ENCODE measurements at regions not wholly inside any gene's neighbourhood (a gene's known extent, or its start where the extent isn't known, plus 50 kb on each side); places are given as distances from the start of the nearest gene placed in this dataset.
"Not testable (repeated sequence)": the region's sequence is repeated elsewhere in the genome, so short reads cannot be mapped to it uniquely, and the experiment has no call there.

DNA sequence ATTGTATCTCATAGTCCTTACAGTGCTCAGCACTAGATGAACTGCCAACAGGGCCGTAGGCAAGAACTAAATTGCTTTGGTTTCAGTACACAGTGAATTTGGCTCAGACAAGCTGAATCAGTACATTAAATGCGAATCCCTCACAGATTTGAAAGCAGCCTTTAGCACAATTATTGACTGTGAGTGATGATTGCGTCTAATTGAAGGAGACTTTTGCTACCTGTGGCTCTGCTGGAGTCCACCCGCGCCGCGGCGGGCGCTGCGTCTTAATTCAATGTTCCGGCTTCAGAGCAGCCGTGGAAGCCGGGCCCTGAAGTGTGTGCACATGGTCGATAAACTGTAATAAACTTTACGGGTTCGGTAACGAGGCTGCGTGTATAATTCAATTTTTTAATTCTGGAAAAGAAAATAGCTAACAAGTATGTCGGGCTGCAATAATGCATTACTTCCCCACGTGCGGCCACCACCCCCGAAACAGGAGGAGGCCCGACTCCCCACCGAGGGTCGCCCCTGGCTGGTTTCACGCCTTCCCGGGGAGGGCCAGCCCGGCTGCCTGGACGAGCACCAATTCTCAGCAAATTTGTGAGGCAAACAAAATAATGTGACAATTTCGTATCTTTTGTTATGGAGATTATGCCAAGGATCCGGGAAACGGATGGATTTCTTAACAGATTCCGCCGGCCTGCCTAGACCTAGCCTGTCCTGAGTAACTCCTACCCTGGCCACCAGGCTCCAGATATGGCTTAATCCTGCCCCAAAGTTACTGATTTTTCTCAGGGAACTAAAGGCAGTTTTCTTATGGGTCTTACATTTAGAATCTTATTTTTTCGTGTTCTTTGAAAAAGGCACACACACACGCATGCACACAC is 269.4 kb upstream of the IRX1 start:
- Histone ChIP-seq H3K36me3 (ENCODE audit: control insufficient read depth in 3 of 3, insufficient read depth in 2 of 3, low read depth in 1 of 3, low read length in 3 of 3) (no peaks in the 10 kb centered on the region), H3K27me3 (ENCODE audit: control insufficient read depth in 3 of 3, insufficient read depth in 3 of 3, low read length in 3 of 3) (no peaks in the 10 kb centered on the region), H3K9me3 (ENCODE audit: control insufficient read depth in 2 of 2, insufficient read depth in 1 of 2, low read depth in 1 of 2, low read length in 1 of 2) (peaks cover 2 to 15% of the 10 kb centered on the region in 2 donors), H3K27ac (ENCODE audit: low read depth in 1 of 3, low read length in 2 of 3) (no peak overlapping the region), H3K4me1 (ENCODE audit: control insufficient read depth in 3 of 3, insufficient read depth in 2 of 3, low read depth in 1 of 3, low read length in 2 of 3) (no peaks in the 10 kb centered on the region), H3K4me3 (ENCODE audit: low read depth in 1 of 3, low read length in 3 of 3) (no peak overlapping the region)
- no peak for FAIRE-seq
- DNase-seq = no peak
- 74 to 83% (median 79%) methylated on average over 36 of the region's 36 CpGs for WGBS, 3 donors

DNA sequence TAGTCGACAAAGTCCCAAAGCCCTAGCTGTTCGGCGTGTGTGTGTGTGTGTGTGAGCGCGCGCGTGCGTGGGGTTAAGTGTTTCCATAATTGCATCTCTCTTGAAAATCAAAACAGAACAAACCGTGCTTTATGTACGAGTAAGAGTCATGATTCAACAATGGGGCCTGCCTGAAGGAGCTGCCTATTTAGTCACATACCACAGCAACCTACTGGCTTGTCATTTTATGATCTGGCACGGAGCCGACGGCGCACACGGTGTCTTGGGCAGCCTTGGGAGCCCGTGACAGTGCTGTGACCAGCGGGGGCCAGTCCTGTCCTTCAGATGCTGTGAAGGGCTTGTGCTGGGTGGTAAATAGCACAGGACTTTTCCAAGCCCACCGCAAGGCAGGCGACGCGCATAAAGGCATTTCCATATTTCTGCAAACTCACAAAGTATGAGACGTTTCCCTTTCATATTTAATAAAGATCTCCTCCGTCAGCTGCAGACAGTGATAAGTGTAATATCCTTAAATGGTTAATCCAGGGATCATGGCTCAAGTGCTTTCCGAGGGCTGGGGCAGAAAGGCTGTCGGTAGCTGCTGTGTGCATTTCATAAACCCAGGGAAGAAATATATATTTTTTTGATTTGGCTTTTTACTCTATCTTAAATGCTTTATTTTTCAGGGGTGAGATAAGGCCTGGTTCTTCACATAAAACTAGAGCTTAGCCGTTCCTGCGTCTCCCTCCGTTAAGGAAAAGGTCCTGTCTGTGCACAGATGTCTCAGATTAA is 270.2 kb upstream of the IRX1 start:
- Histone ChIP-seq H3K36me3 (ENCODE audit: control insufficient read depth in 3 of 3, insufficient read depth in 2 of 3, low read depth in 1 of 3, low read length in 3 of 3) (no peaks in the 10 kb centered on the region), H3K4me3 (ENCODE audit: low read depth in 1 of 3, low read length in 3 of 3) (no peak overlapping the region), H3K27ac (ENCODE audit: low read depth in 1 of 3, low read length in 2 of 3) (no peak overlapping the region), H3K27me3 (ENCODE audit: control insufficient read depth in 3 of 3, insufficient read depth in 3 of 3, low read length in 3 of 3) (no peaks in the 10 kb centered on the region), H3K9me3 (ENCODE audit: control insufficient read depth in 2 of 2, insufficient read depth in 1 of 2, low read depth in 1 of 2, low read length in 1 of 2) (peaks cover 2 to 15% of the 10 kb centered on the region in 2 donors), H3K4me1 (ENCODE audit: control insufficient read depth in 3 of 3, insufficient read depth in 2 of 3, low read depth in 1 of 3, low read length in 2 of 3) (no peaks in the 10 kb centered on the region)
- 64 to 74% (median 73%) methylated on average over 28 of the region's 28 CpGs for WGBS, 3 donors
- DNase-seq (peak in 1 of 2 donors; percentile 3), FAIRE-seq (no peak)

DNA sequence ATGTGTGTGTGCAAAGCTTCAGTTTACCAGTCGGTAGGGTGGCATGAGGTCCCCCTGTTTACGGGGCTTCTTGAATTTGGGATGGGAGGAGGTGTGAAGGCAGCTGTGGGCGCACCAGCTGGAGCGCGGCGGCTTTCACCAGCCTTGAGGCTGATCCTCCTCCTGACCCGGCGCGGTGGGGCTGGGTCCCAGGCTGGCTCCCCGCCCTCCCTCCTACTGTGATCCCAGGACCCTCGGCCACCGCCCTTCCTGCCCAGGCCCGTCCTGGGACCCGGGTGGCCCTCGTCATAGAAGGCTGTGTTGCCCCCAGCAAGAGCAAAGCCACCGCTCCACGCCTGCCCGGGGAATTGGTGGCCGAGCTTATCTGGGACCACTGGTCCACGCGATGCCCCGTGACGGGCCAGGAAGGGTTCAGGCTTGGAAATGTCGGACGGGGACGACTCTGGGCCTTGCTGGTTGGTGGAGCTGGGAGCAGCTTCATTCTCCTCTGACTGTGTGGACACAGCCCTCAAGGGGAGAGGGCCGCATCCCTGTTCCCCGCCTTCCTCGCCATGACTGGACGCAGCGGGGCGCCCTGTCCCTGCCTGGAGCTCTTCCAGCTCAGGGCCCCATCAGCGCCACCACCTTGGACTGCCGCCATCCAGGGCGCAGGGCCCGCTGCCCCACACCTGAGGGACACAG is 271.1 kb upstream of the IRX1 start:
- Histone ChIP-seq H3K27ac (ENCODE audit: low read depth in 1 of 3, low read length in 2 of 3) (no peak overlapping the region), H3K9me3 (ENCODE audit: control insufficient read depth in 2 of 2, insufficient read depth in 1 of 2, low read depth in 1 of 2, low read length in 1 of 2) (peaks cover 2 to 15% of the 10 kb centered on the region in 2 donors), H3K4me3 (ENCODE audit: low read depth in 1 of 3, low read length in 3 of 3) (no peak overlapping the region), H3K4me1 (ENCODE audit: control insufficient read depth in 3 of 3, insufficient read depth in 2 of 3, low read depth in 1 of 3, low read length in 2 of 3) (no peaks in the 10 kb centered on the region), H3K36me3 (ENCODE audit: control insufficient read depth in 3 of 3, insufficient read depth in 2 of 3, low read depth in 1 of 3, low read length in 3 of 3) (no peaks in the 10 kb centered on the region), H3K27me3 (ENCODE audit: control insufficient read depth in 3 of 3, insufficient read depth in 3 of 3, low read length in 3 of 3) (no peaks in the 10 kb centered on the region)
- DNase-seq (no peak), FAIRE-seq (no peak)
- 86 to 91% (median 88%) methylated on average over 29 to 36 of the region's 36 CpGs for WGBS, 3 donors

DNA sequence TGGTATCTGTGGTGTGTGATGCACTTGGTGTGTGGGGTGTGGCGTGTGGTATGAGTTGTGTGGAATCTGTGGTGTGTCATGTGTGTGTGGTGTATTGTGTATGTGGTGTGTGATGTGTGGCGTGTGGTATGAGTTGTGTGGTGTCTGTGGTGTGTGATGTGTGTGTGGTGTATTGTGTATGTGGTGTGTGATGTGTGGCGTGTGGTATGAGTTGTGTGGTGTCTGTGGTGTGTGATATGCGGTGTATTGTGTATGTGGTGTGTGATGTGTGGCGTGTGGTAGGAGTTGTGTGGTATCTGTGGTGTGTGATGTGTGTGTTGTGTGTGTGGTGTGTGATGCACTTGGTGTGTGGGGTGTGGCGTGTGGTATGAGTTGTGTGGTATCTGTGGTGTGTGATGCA is 271.7 kb upstream of the IRX1 start:
- FAIRE-seq = not testable (repeated sequence)

DNA sequence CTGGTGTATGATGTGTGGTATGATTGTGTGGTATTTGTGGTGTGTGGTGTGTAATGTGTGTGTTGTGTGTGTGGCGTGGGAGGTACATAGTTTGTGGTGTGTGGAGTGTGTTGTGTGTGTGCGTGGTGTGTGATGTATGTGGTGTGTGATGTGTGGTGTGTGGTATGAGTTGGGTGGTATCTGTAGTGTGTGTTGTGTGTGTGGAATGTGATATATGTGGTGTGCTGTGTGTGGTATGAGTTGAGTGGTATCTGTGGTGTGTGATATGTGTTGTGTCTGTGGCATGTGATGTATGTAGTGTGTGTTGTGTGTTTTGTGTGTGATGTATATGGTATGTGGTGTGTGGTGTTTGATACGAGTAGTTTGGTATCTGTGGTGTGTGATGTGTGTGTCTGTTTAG is 272.5 kb upstream of the IRX1 start:
- Histone ChIP-seq H3K36me3 (ENCODE audit: control insufficient read depth in 3 of 3, insufficient read depth in 2 of 3, low read depth in 1 of 3, low read length in 3 of 3) (no peaks in the 10 kb centered on the region), H3K4me1 (ENCODE audit: control insufficient read depth in 3 of 3, insufficient read depth in 2 of 3, low read depth in 1 of 3, low read length in 2 of 3) (no peaks in the 10 kb centered on the region), H3K27me3 (ENCODE audit: control insufficient read depth in 3 of 3, insufficient read depth in 3 of 3, low read length in 3 of 3) (no peaks in the 10 kb centered on the region), H3K4me3 (ENCODE audit: low read depth in 1 of 3, low read length in 3 of 3) (no peak overlapping the region), H3K27ac (ENCODE audit: low read depth in 1 of 3, low read length in 2 of 3) (no peak overlapping the region), H3K9me3 (ENCODE audit: control insufficient read depth in 2 of 2, insufficient read depth in 1 of 2, low read depth in 1 of 2, low read length in 1 of 2) (peaks cover 2 to 12% of the 10 kb centered on the region in 2 donors)
- 90 to 93% (median 92%) methylated on average over 3 of the region's 3 CpGs for WGBS, 3 donors
- no peak for FAIRE-seq
- DNase-seq = no peak

More for the DNA sequence above, 271.7 kb upstream of the IRX1 start:
- not testable (repeated sequence) for H3K27ac ChIP-seq (ENCODE audit: low read depth in 1 of 3, low read length in 2 of 3); H3K4me3 ChIP-seq (ENCODE audit: low read depth in 1 of 3, low read length in 3 of 3); H3K36me3 ChIP-seq (ENCODE audit: control insufficient read depth in 3 of 3, insufficient read depth in 2 of 3, low read depth in 1 of 3, low read length in 3 of 3); H3K4me1 ChIP-seq (ENCODE audit: control insufficient read depth in 3 of 3, insufficient read depth in 2 of 3, low read depth in 1 of 3, low read length in 2 of 3); H3K27me3 ChIP-seq (ENCODE audit: control insufficient read depth in 3 of 3, insufficient read depth in 3 of 3, low read length in 3 of 3); DNase-seq
- H3K9me3 ChIP-seq (ENCODE audit: control insufficient read depth in 2 of 2, insufficient read depth in 1 of 2, low read depth in 1 of 2, low read length in 1 of 2) = peaks cover 2 to 12% of the 10 kb centered on the region in 2 donors
- 93 to 96% (median 93%) methylated on average over 6 of the region's 6 CpGs for WGBS, 3 donors

DNA sequence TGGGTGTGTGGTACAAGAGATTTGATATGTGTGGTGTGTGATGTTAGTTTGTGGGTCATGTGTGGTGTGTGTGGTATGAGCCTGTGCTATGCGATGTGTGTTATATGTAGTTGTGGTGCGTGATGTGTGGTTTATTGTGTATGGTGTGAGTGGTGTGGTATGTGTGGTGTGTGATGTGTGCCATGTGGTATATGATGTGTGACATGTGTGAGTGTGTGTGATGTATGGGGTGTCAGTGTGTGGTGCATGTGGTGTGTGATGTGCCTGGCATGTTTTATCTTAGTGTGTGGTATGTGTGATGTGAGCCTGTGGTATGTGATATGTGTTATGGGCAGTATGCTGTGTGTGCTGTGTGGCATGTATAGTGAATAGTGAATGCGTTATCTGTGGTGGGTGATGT is 273.0 kb upstream of the IRX1 start:
- Histone ChIP-seq H3K9me3 (ENCODE audit: control insufficient read depth in 2 of 2, insufficient read depth in 1 of 2, low read depth in 1 of 2, low read length in 1 of 2) (peaks cover 2 to 12% of the 10 kb centered on the region in 2 donors), H3K27me3 (ENCODE audit: control insufficient read depth in 3 of 3, insufficient read depth in 3 of 3, low read length in 3 of 3) (no peaks in the 10 kb centered on the region), H3K36me3 (ENCODE audit: control insufficient read depth in 3 of 3, insufficient read depth in 2 of 3, low read depth in 1 of 3, low read length in 3 of 3) (no peaks in the 10 kb centered on the region), H3K27ac (ENCODE audit: low read depth in 1 of 3, low read length in 2 of 3) (no peak overlapping the region), H3K4me3 (ENCODE audit: low read depth in 1 of 3, low read length in 3 of 3) (no peak overlapping the region), H3K4me1 (ENCODE audit: control insufficient read depth in 3 of 3, insufficient read depth in 2 of 3, low read depth in 1 of 3, low read length in 2 of 3) (no peaks in the 10 kb centered on the region)
- no peak for FAIRE-seq
- 96 to 100% (median 96%) methylated on average over 3 of the region's 3 CpGs for WGBS, 3 donors
- no peak for DNase-seq

DNA sequence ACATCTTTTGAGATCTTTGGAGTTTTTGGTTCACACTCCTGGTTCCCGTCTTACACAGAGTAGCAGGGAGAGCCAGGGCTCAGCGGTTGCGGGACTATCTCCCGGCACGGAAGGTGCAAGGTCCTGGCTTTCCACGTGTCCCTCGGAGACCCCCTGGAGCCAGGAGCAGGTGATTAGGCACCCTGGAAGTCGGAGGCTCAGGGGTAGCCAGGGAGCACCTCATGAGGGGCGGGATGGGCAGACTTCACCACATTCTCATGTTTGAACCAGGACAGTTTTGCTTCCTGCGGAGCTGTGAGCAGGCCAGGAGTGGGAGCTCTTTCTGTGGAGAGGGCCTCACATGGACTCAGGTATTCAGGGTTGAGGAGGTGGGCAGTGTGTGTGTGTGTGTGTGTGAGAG is 273.7 kb upstream of the IRX1 start:
- FAIRE-seq = no peak
- H3K36me3 ChIP-seq (ENCODE audit: control insufficient read depth in 3 of 3, insufficient read depth in 2 of 3, low read depth in 1 of 3, low read length in 3 of 3) = no peaks in the 10 kb centered on the region

DNA sequence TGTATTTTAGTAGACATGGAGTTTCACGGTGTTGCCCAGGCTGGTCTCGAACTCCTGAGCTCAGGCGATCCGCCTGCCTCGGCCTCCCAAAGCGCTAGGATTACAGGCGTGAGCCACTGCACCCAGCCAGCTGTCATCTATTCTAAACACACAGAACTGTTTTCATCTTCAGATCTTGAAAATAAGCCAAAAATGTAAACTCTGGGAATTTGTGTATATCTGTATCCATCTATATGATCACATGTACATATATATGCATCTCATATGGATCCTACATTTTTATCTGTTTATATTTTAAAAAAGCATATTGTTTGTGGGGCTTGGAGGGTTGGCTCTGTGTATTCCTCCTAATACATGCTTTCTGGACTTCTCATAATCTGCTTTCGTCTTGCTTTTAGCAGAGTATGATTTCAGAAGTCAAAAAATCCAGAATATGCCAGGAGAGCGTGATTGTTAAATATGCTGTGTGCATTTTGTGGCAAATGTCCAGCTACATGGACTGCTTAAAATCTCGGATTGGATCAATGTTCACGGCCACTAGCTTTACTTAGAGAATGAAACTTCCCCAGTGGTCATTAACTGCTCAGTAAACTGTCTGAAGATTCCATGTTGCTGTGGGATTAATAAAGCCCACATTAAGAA is 274.4 kb upstream of the IRX1 start:
- 69 to 85% (median 85%) methylated on average over 11 of the region's 11 CpGs for WGBS, 3 donors
- no peaks in the 10 kb centered on the region for H3K27me3 ChIP-seq (ENCODE audit: control insufficient read depth in 3 of 3, insufficient read depth in 3 of 3, low read length in 3 of 3)
- H3K4me1 ChIP-seq (ENCODE audit: control insufficient read depth in 3 of 3, insufficient read depth in 2 of 3, low read depth in 1 of 3, low read length in 2 of 3) = no peaks in the 10 kb centered on the region
- no peak overlapping the region for H3K27ac ChIP-seq (ENCODE audit: low read depth in 1 of 3, low read length in 2 of 3)
- H3K4me3 ChIP-seq (ENCODE audit: low read depth in 1 of 3, low read length in 3 of 3) = no peak overlapping the region
- H3K9me3 ChIP-seq (ENCODE audit: control insufficient read depth in 2 of 2, insufficient read depth in 1 of 2, low read depth in 1 of 2, low read length in 1 of 2) = peaks cover 2 to 12% of the 10 kb centered on the region in 2 donors
- no peak for DNase-seq
- FAIRE-seq = no peak
- no peaks in the 10 kb centered on the region for H3K36me3 ChIP-seq (ENCODE audit: control insufficient read depth in 3 of 3, insufficient read depth in 2 of 3, low read depth in 1 of 3, low read length in 3 of 3)

More for the DNA sequence above, 273.7 kb upstream of the IRX1 start:
- WGBS, 3 donors = 87 to 90% (median 88%) methylated on average over 10 of the region's 10 CpGs
- H3K27me3 ChIP-seq (ENCODE audit: control insufficient read depth in 3 of 3, insufficient read depth in 3 of 3, low read length in 3 of 3) = no peaks in the 10 kb centered on the region
- H3K27ac ChIP-seq (ENCODE audit: low read depth in 1 of 3, low read length in 2 of 3) = no peak overlapping the region
- H3K9me3 ChIP-seq (ENCODE audit: control insufficient read depth in 2 of 2, insufficient read depth in 1 of 2, low read depth in 1 of 2, low read length in 1 of 2) = peaks cover 2 to 12% of the 10 kb centered on the region in 2 donors
- H3K4me3 ChIP-seq (ENCODE audit: low read depth in 1 of 3, low read length in 3 of 3) = no peak overlapping the region
- no peaks in the 10 kb centered on the region for H3K4me1 ChIP-seq (ENCODE audit: control insufficient read depth in 3 of 3, insufficient read depth in 2 of 3, low read depth in 1 of 3, low read length in 2 of 3)
- no peak for DNase-seq

Data from small intestine (tissue), 7 donors.